Activated T-cell treated with anti-CD3 and anti-CD28 coated beads for 4 hours (primary cell): ENCODE measurements at regions not wholly inside any gene's neighbourhood (a gene's known extent, or its start where the extent isn't known, plus 50 kb on each side); places are given as distances from the start of the nearest gene placed in this dataset.
"Not testable (repeated sequence)": the region's sequence is repeated elsewhere in the genome, so short reads cannot be mapped to it uniquely, and the experiment has no call there.

Experiments used
- DNase-seq: peaks from one replicate; pipeline ENCODE4 v3.0.0-alpha.2; 2020

- DNase-seq, result no peak
Measured at GRCh38 chr5:102554082-102554481, 55.3 kb upstream of the SLCO6A1 start.

GRCh38 chr5:102554728-102555127 is 55.9 kb upstream of the SLCO6A1 start:
- no peak for DNase-seq

GRCh38 chr5:102561894-102562760 is 63.3 kb upstream of the SLCO6A1 start:
- DNase-seq, result no peak

GRCh38 chr5:102570747-102571146 is 71.9 kb upstream of the SLCO6A1 start:
- no peak for DNase-seq

GRCh38 chr5:102578362-102578761 is 79.6 kb upstream of the SLCO6A1 start:
- DNase-seq, result no peak

- DNase-seq, result no peak
Measured at GRCh38 chr5:102579379-102579778, 80.6 kb upstream of the SLCO6A1 start.

GRCh38 chr5:102581011-102581410 is 82.2 kb upstream of the SLCO6A1 start:
- DNase-seq, result no peak

GRCh38 chr5:102582696-102583095 is 83.9 kb upstream of the SLCO6A1 start:
- no peak for DNase-seq

- DNase-seq, result no peak
Measured at GRCh38 chr5:102583276-102584124, 84.7 kb upstream of the SLCO6A1 start.

- DNase-seq, result no peak
Measured at GRCh38 chr5:102589661-102590060, 90.9 kb upstream of the SLCO6A1 start.

GRCh38 chr5:102590467-102590866 is 91.7 kb upstream of the SLCO6A1 start:
- no peak for DNase-seq

GRCh38 chr5:102591650-102592049 is 92.8 kb upstream of the SLCO6A1 start:
- DNase-seq, result no peak

GRCh38 chr5:102592586-102592985 is 93.8 kb upstream of the SLCO6A1 start:
- not testable (repeated sequence) for DNase-seq

- no peak for DNase-seq
Measured at GRCh38 chr5:102594192-102594591, 95.4 kb upstream of the SLCO6A1 start.

- DNase-seq, result no peak
Measured at GRCh38 chr5:102595332-102595731, 96.5 kb upstream of the SLCO6A1 start.

GRCh38 chr5:102596113-102596512 is 97.3 kb upstream of the SLCO6A1 start:
- no peak for DNase-seq

- no peak for DNase-seq
Measured at GRCh38 chr5:102596951-102597350, 98.2 kb upstream of the SLCO6A1 start.

- no peak for DNase-seq
Measured at GRCh38 chr5:102599289-102599688, 100.5 kb upstream of the SLCO6A1 start.

GRCh38 chr5:102600964-102601363 is 102.2 kb upstream of the SLCO6A1 start:
- DNase-seq, result no peak

- DNase-seq, result no peak
Measured at GRCh38 chr5:102603670-102604069, 104.9 kb upstream of the SLCO6A1 start.

- DNase-seq, result no peak
Measured at GRCh38 chr5:102608414-102608813, 109.6 kb upstream of the SLCO6A1 start.

GRCh38 chr5:102611312-102611711 is 112.5 kb upstream of the SLCO6A1 start:
- no peak for DNase-seq

- DNase-seq, result no peak
Measured at GRCh38 chr5:102613661-102614060, 114.9 kb upstream of the SLCO6A1 start.
